ENCODE measurements at regions not wholly inside any gene's neighbourhood (a gene's known extent, or its start where the extent isn't known, plus 50 kb on each side); places are given as distances from the start of the nearest gene placed in this dataset.
"Not testable (repeated sequence)": the region's sequence is repeated elsewhere in the genome, so short reads cannot be mapped to it uniquely, and the experiment has no call there.

- no peak for DNase-seq
Observed at GRCh38 chr6:920512-920911, 227.6 kb upstream of the EXOC2 start.

- DNase-seq, result no peak
Observed at GRCh38 chr6:919500-919899, 226.6 kb upstream of the EXOC2 start.

GRCh38 chr6:917939-918338 is 225.0 kb upstream of the EXOC2 start:
- DNase-seq, result no peak

GRCh38 chr6:917296-917695 is 224.4 kb upstream of the EXOC2 start:
- no peak for DNase-seq

- DNase-seq, result no peak
Observed at GRCh38 chr6:916131-916530, 223.2 kb upstream of the EXOC2 start.

- peak in 1 of 2 experiments; percentile 5 for DNase-seq
Observed at GRCh38 chr6:912871-913835, 220.2 kb upstream of the EXOC2 start.

- DNase-seq, result no peak
Observed at GRCh38 chr6:907928-908327, 215.0 kb upstream of the EXOC2 start.

GRCh38 chr6:906920-907319 is 214.0 kb upstream of the EXOC2 start:
- DNase-seq, result no peak

- no peak for DNase-seq
Observed at GRCh38 chr6:905556-905955, 212.6 kb upstream of the EXOC2 start.

GRCh38 chr6:904994-905393 is 212.1 kb upstream of the EXOC2 start:
- DNase-seq, result no peak

GRCh38 chr6:903761-904160 is 210.8 kb upstream of the EXOC2 start:
- no peak for DNase-seq

GRCh38 chr6:901696-902460 is 208.9 kb upstream of the EXOC2 start:
- DNase-seq, result no peak

GRCh38 chr6:900716-901605 is 208.0 kb upstream of the EXOC2 start:
- no peak for DNase-seq

- DNase-seq, result peak in 1 of 2 experiments; percentile 30
Observed at GRCh38 chr6:897528-898207, 204.7 kb upstream of the EXOC2 start.

- no peak for DNase-seq
Observed at GRCh38 chr6:894274-894673, 201.3 kb upstream of the EXOC2 start.

GRCh38 chr6:890995-891394 is 198.1 kb upstream of the EXOC2 start:
- DNase-seq, result no peak

- no peak for DNase-seq
Observed at GRCh38 chr6:890201-890600, 197.3 kb upstream of the EXOC2 start.

GRCh38 chr6:887583-888235 is 194.8 kb upstream of the EXOC2 start:
- no peak for DNase-seq

GRCh38 chr6:886116-886515 is 193.2 kb upstream of the EXOC2 start:
- not testable (repeated sequence) for DNase-seq

- peak; percentile 39 to 65 for DNase-seq
Observed at GRCh38 chr6:885051-885590, 192.2 kb upstream of the EXOC2 start.

GRCh38 chr6:884570-884969 is 191.6 kb upstream of the EXOC2 start:
- no peak for DNase-seq

All from AML-193 (cell line).